PC-9 (cell line): ENCODE measurements at regions not wholly inside any gene's neighbourhood (a gene's known extent, or its start where the extent isn't known, plus 50 kb on each side); places are given as distances from the start of the nearest gene placed in this dataset.

Experiments used
- BruUV-seq: library from RNA; stranded (reverse); fragments of 400-500 nt; replicated peaks from 2 replicates; lab custom pipeline; 2021; lab: Mats Ljungman, UMichigan
- CTCF ChIA-PET: fragments of 300-600 bp; sonication (Branson Sonifier 250); formaldehyde crosslinking; loops from one replicate; lab custom pipeline; 2022; ENCODE audit warnings: antibody characterized with exemption; lab: Charles Lee
- POLR2A ChIA-PET: fragments of 300-600 bp; sonication (Branson Sonifier 250); formaldehyde crosslinking; loops from one replicate; lab custom pipeline; 2022; ENCODE audit warnings: antibody characterized with exemption; ENCODE audit not compliant: unreplicated experiment; lab: Charles Lee
- DNase-seq, 2 experiments: peaks; one replicate each; pipeline versions ENCODE4 v3.0.0 to v3.0.0-alpha.2; 2015 to 2022; ENCODE audit warnings: mixed read lengths in 1 of 2
- H2AFZ ChIP-seq: fragments of 200-600 bp; sonication (generic); 2 replicates; pipeline ENCODE4 v1.8.1; 2017; ENCODE audit warnings: antibody characterized with exemption
- H3F3A ChIP-seq: fragments of 200-600 bp; sonication (generic); 2 replicates; pipeline ENCODE4 v1.8.1; 2017; ENCODE audit warnings: antibody characterized with exemption, mild to moderate bottlenecking, low read depth; ENCODE audit not compliant: insufficient read depth
- H3K27ac ChIP-seq: fragments of 200-600 bp; sonication (generic); 2 replicates; pipeline ENCODE4 v1.6.1; 2016; ENCODE audit warnings: mixed run types
- H3K27me3 ChIP-seq: fragments of 200-600 bp; sonication (generic); 2 replicates; pipeline ENCODE4 v1.6.1; 2016; ENCODE audit warnings: low read depth, mixed run types; ENCODE audit not compliant: insufficient read depth
- H3K36me3 ChIP-seq: fragments of 200-600 bp; sonication (generic); 2 replicates; pipeline ENCODE4 v1.6.1; 2016; ENCODE audit warnings: low read depth, mixed run types
- H3K4me1 ChIP-seq: fragments of 200-600 bp; sonication (generic); replicated peaks from 2 replicates; pipeline ENCODE4 v1.6.1; 2016; ENCODE audit warnings: mixed run types; ENCODE audit not compliant: insufficient read depth
- H3K4me2 ChIP-seq: fragments of 200-600 bp; sonication (generic); 2 replicates; pipeline ENCODE4 v1.6.1; 2017; ENCODE audit warnings: mixed run types
- H3K4me3 ChIP-seq: fragments of 200-600 bp; sonication (generic); 2 replicates; pipeline ENCODE4 v1.6.1; 2016; ENCODE audit warnings: mixed run types
- H3K79me2 ChIP-seq: fragments of 200-600 bp; sonication (generic); 2 replicates; pipeline ENCODE4 v1.6.1; 2017; ENCODE audit warnings: low read depth, mixed run types
- H3K9me2 ChIP-seq: fragments of 200-600 bp; sonication (generic); 2 replicates; pipeline ENCODE4 v1.8.1; 2017; ENCODE audit warnings: mild to moderate bottlenecking; ENCODE audit not compliant: insufficient read depth
- H3K9me3 ChIP-seq: fragments of 200-600 bp; sonication (generic); 2 replicates; pipeline ENCODE4 v1.8.1; 2016; ENCODE audit warnings: low read depth; ENCODE audit not compliant: insufficient read depth
- H4K20me1 ChIP-seq: fragments of 200-600 bp; sonication (generic); 2 replicates; pipeline ENCODE4 v1.8.1; 2017; ENCODE audit not compliant: insufficient read depth
- EZH2 ChIP-seq: fragments of 200-600 bp; sonication (generic); IDR thresholded peaks from 2 replicates; pipeline ENCODE4 v1.8.0; 2017; ENCODE audit warnings: antibody characterized with exemption, low read depth
- intact Hi-C: fragments of 100-400 bp; cut with micrococcal nuclease; formaldehyde crosslinking; loops from one replicate; pipeline ENCODE4 v1.10.0; 2022; ENCODE audit not compliant: unreplicated experiment
- TF ChIP-seq, protein P1 (sequence below): fragments of 200-600 bp; sonication (generic); conservative IDR thresholded peaks from 2 replicates; pipeline ENCODE4 v1.6.1; 2017; ENCODE audit warnings: mixed run types, antibody characterized with exemption, mild to moderate bottlenecking, moderate library complexity

DNA sequence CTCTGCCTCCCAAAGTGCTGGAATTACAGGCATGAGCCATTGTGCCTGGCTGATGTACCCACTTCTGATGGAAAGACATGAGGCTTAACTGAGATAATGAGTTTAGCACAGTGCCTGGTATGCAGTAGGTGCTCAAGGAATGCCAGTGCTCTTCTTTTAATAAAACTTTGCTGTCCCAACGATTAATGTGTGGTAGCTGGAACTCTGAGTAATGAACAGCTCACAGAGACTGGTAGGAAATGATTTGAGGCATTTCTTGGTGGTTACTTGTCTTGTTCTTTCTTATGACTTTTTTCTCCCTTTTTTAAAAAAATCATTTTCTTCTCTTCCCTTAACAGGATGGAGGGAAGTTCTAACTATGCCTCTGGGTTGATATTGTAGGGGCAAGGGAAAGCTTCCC, 235.7 kb upstream of the PWP1 start:
- H3F3A ChIP-seq = 0 out of 2 replicates have a peak, but pooled peaks cover 5% of the 10 kb centered on the region
- H3K27ac ChIP-seq = no peak overlapping the region
- intact Hi-C loops = no loop called here
- H3K79me2 ChIP-seq = 0 out of 2 replicates have a peak, but pooled peaks cover 4% of the 10 kb centered on the region
- no peak for DNase-seq
- no peaks in the 10 kb centered on the region for H3K9me2 ChIP-seq
- H3K4me1 ChIP-seq = peaks cover 18% of the 10 kb centered on the region
- H2AFZ ChIP-seq = no peak overlapping the region
- H3K27me3 ChIP-seq = no peaks in the 10 kb centered on the region
- H3K9me3 ChIP-seq = no peaks in the 10 kb centered on the region
- ChIA-PET POLR2A (interaction anchor here (0.7 kb wide), 1 partner anchor 116 kb away, joined by 3 read pairs; no protein-coding TSS in a partner anchor), CTCF (no interaction called here)
- no peaks in the 10 kb centered on the region for H3K36me3 ChIP-seq
- TF ChIP-seq, protein P1, sequence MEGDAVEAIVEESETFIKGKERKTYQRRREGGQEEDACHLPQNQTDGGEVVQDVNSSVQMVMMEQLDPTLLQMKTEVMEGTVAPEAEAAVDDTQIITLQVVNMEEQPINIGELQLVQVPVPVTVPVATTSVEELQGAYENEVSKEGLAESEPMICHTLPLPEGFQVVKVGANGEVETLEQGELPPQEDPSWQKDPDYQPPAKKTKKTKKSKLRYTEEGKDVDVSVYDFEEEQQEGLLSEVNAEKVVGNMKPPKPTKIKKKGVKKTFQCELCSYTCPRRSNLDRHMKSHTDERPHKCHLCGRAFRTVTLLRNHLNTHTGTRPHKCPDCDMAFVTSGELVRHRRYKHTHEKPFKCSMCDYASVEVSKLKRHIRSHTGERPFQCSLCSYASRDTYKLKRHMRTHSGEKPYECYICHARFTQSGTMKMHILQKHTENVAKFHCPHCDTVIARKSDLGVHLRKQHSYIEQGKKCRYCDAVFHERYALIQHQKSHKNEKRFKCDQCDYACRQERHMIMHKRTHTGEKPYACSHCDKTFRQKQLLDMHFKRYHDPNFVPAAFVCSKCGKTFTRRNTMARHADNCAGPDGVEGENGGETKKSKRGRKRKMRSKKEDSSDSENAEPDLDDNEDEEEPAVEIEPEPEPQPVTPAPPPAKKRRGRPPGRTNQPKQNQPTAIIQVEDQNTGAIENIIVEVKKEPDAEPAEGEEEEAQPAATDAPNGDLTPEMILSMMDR = no peak
- TF ChIP-seq EZH2 = no peak
- no peak overlapping the region for H3K4me3 ChIP-seq
- peak overlapping the region; percentile 51 for H3K4me2 ChIP-seq
- BruUV-seq = no TSS peak
- H4K20me1 ChIP-seq = 0 out of 2 replicates have a peak, but pooled peaks cover under 1% of the 10 kb centered on the region

DNA sequence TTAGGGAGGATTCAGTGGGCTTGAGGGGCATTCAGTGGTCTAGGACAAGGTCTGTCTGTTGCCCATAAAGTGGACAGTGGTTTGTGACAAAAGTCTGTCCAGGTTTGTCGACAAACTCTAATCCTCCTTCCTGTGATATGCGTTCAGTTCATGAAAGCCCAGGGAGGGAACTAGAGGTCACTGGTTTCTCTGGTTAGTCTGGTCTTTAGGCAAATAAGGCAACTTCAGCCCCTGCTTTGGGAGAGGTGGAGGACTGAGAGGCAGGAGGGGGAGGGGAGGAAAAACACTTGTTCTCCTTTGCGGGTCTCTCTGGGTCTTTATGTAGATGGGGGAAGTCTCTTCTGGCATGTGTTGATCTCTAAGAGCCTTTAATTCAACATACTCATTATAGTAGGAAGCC, 235.1 kb upstream of the PWP1 start:
- 0 out of 2 replicates have a peak, but pooled peaks cover 5% of the 10 kb centered on the region for H3F3A ChIP-seq
- peak overlapping the region; percentile 51 for H3K4me2 ChIP-seq
- H3K79me2 ChIP-seq = 0 out of 2 replicates have a peak, but pooled peaks cover 4% of the 10 kb centered on the region
- 0 out of 2 replicates have a peak, but pooled peaks cover 5% of the 10 kb centered on the region for H4K20me1 ChIP-seq
- ChIA-PET CTCF (no interaction called here), POLR2A (no interaction called here)
- no peaks in the 10 kb centered on the region for H3K36me3 ChIP-seq
- 0 out of 2 replicates have a peak overlapping the region, but pooled peaks have one; percentile 13 for H2AFZ ChIP-seq
- no peak overlapping the region for H3K4me3 ChIP-seq
- H3K4me1 ChIP-seq = peaks cover 18% of the 10 kb centered on the region
- H3K27me3 ChIP-seq = no peaks in the 10 kb centered on the region
- intact Hi-C loops = no loop called here
- no TSS peak for BruUV-seq
- H3K9me2 ChIP-seq = no peaks in the 10 kb centered on the region
- peak; percentile 3 to 61 for DNase-seq
- H3K9me3 ChIP-seq = no peaks in the 10 kb centered on the region
- no peak overlapping the region for H3K27ac ChIP-seq
- TF ChIP-seq EZH2 = no peak
- TF ChIP-seq, protein P1 = no peak

DNA sequence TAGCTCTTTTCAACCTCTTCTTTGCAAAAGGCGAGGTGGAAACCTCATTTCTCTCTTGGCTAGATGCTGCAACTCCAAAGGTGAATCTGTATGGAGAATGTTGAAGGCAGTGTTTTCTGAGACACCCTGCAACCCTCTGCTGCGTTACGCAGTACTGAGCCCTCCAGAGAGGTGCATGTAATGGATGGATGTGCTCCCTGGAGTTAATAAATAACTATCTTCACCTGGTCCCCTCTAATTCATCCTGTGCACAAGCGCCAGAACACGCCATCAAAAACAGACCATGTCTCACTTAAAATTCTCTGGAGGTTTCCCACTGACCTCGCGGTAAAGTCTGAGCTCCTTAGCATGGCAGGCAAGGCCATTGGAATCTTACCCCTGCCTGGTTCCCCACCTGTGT, 234.4 kb upstream of the PWP1 start:
- 0 out of 2 replicates have a peak, but pooled peaks cover 5% of the 10 kb centered on the region for H3F3A ChIP-seq
- H3K9me2 ChIP-seq = no peaks in the 10 kb centered on the region
- H3K4me3 ChIP-seq = no peak overlapping the region
- no peak for DNase-seq
- H3K9me3 ChIP-seq = no peaks in the 10 kb centered on the region
- ChIA-PET POLR2A (no interaction called here), CTCF (no interaction called here)
- no peaks in the 10 kb centered on the region for H3K36me3 ChIP-seq
- TF ChIP-seq, protein P1 = no peak
- no peak for TF ChIP-seq EZH2
- no peak overlapping the region for H2AFZ ChIP-seq
- 0 out of 2 replicates have a peak, but pooled peaks cover 5% of the 10 kb centered on the region for H4K20me1 ChIP-seq
- intact Hi-C loops = no loop called here
- no peaks in the 10 kb centered on the region for H3K27me3 ChIP-seq
- no TSS peak for BruUV-seq
- peaks cover 18% of the 10 kb centered on the region for H3K4me1 ChIP-seq
- 0 out of 2 replicates have a peak, but pooled peaks cover 4% of the 10 kb centered on the region for H3K79me2 ChIP-seq
- H3K27ac ChIP-seq = no peak overlapping the region
- no peak overlapping the region for H3K4me2 ChIP-seq
